Transverse colon (tissue), 4 donors: ENCODE measurements at regions not wholly inside any gene's neighbourhood (a gene's known extent, or its start where the extent isn't known, plus 50 kb on each side); places are given as distances from the start of the nearest gene placed in this dataset.

Experiments
- CTCF ChIP-seq, 5 experiments: fragments of 200-600 bp in 3 of 5; fragments of 450-650 bp in 2 of 5; sonication (generic) in 3 of 5; IDR thresholded peaks; 1 replicate in 2 of 5; 2 replicates in 3 of 5; pipeline ENCODE4 v1.5.1; 2016 to 2017; ENCODE audit warnings: antibody characterized with exemption in 5 of 5, inconsistent platforms in 3 of 5, mild to moderate bottlenecking in 2 of 5, moderate library complexity in 1 of 5
- EP300 ChIP-seq: sonication (generic); formaldehyde crosslinking; IDR thresholded peaks from one replicate; pipeline ENCODE4 v1.6.1; 2017; ENCODE audit warnings: antibody characterized with exemption, low read depth
- POLR2A ChIP-seq: fragments of 450-650 bp; IDR thresholded peaks from one replicate; pipeline ENCODE4 v1.6.1; 2016; ENCODE audit warnings: antibody characterized with exemption, mild to moderate bottlenecking, moderate library complexity
- POLR2AphosphoS5 ChIP-seq, 3 donors: sonication (generic); formaldehyde crosslinking; IDR thresholded peaks; one replicate each; pipeline ENCODE4 v1.6.1; 2016; ENCODE audit warnings: antibody characterized with exemption in 3 of 3

- TF ChIP-seq CTCF (IDR thresholded peaks at IDR 0.05) = no peak
- no peak for TF ChIP-seq POLR2A
- TF ChIP-seq POLR2AphosphoS5 (IDR thresholded peaks at IDR 0.05) = no peak
- no peak for TF ChIP-seq EP300
These were observed 206.2 kb upstream of the DDI1 start for GRCh38 chr11:103830205-103830604.
